Activated CD8-positive, alpha-beta memory T cell treated with anti-CD3 and anti-CD28 coated beads, Interleukin-2, amount 10 ng/mL, durations not matched to agents 7 days and 5 days (primary cell): ENCODE measurements at regions not wholly inside any gene's neighbourhood (a gene's known extent, or its start where the extent isn't known, plus 50 kb on each side); places are given as distances from the start of the nearest gene placed in this dataset.

ENCODE experiments used
- ATAC-seq: fragments of 150-1000 bp; cut with Tn5 transposase; one replicate; pipeline ENCODE4 v1.10.0; 2021; ENCODE audit warnings: moderate library complexity
- CTCF ChIA-PET: fragments of 350-600 bp; sonication (Branson Sonifier 250); formaldehyde crosslinking; loops from one replicate; lab custom pipeline; 2021; ENCODE audit warnings: antibody characterized with exemption; lab: Charles Lee
- DNase-seq: peaks from one replicate; pipeline ENCODE4 v3.0.0-alpha.2; 2020
- H3K27ac Mint-ChIP-seq: one replicate; pipeline ENCODE4 v1.8.0; 2021; ENCODE audit warnings: mild to moderate bottlenecking, mixed read lengths
- H3K27me3 Mint-ChIP-seq: one replicate; pipeline ENCODE4 v1.8.0; 2021; ENCODE audit warnings: mixed read lengths
- H3K36me3 Mint-ChIP-seq: one replicate; pipeline ENCODE4 v1.8.0; 2021; ENCODE audit warnings: mild to moderate bottlenecking, mixed read lengths
- H3K4me1 Mint-ChIP-seq: one replicate; pipeline ENCODE4 v1.8.0; 2021; ENCODE audit warnings: mixed read lengths
- H3K4me3 Mint-ChIP-seq: one replicate; pipeline ENCODE4 v1.8.0; 2021; ENCODE audit warnings: mild to moderate bottlenecking, moderate library complexity, mixed read lengths
- H3K9me3 Mint-ChIP-seq: one replicate; pipeline ENCODE4 v1.8.0; 2022; ENCODE audit warnings: low read depth, mixed read lengths

DNA sequence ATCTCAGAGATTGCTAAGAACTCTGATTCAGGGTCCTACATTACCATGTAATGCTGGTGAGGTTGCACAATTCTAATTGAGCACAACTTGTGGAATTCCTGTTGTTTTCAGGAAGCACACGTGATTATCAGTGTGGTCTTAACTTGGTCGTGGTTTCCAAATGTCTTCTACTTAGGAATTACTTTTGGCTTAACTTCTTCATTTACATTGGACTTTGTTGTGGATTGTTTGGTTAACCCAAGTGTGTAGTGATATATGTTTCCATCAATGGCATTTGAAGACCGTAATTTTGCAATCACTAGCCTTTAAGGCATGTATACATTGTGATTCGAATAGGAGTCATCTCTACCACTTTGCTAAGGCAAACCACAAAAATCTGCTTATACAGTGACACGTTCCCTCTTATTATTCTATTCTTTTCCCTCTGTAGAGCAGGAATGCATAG lies 373.3 kb downstream of the IRS1 start:
- no peaks in the 10 kb centered on the region for H3K9me3 Mint-ChIP-seq
- ATAC-seq (no peak), DNase-seq (no peak)
- H3K36me3 Mint-ChIP-seq = no peaks in the 10 kb centered on the region
- H3K27me3 Mint-ChIP-seq = peaks cover 26% of the 10 kb centered on the region
- H3K27ac Mint-ChIP-seq = no peak overlapping the region
- H3K4me3 Mint-ChIP-seq = no peak overlapping the region
- peaks cover 12% of the 10 kb centered on the region for H3K4me1 Mint-ChIP-seq
- CTCF ChIA-PET = no interaction called here

DNA sequence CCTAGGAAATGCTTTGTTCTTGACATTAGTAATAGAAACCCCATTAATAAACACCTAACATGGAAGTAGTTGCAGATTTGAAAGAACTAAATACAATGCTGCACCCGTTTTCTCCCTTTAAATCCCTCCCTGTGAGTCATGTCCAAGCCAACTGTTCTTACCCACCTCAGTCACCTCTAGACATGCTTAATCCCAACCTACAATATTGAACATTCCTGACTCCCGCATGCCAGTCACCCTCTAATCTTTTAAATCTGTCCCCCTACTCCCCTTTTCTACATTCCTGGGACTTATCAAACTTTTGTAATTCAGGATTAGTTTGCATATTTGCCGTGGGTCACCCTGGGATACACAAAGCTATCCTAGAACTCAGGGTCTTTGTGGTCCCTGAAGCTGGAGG lies 374.6 kb downstream of the IRS1 start:
- H3K9me3 Mint-ChIP-seq = no peaks in the 10 kb centered on the region
- no peak for DNase-seq
- H3K27me3 Mint-ChIP-seq = peaks cover 22% of the 10 kb centered on the region
- no peaks in the 10 kb centered on the region for H3K36me3 Mint-ChIP-seq
- H3K4me3 Mint-ChIP-seq = no peak overlapping the region
- peaks cover 12% of the 10 kb centered on the region for H3K4me1 Mint-ChIP-seq
- ATAC-seq = no peak
- H3K27ac Mint-ChIP-seq = no peak overlapping the region
- CTCF ChIA-PET = no interaction called here

DNA sequence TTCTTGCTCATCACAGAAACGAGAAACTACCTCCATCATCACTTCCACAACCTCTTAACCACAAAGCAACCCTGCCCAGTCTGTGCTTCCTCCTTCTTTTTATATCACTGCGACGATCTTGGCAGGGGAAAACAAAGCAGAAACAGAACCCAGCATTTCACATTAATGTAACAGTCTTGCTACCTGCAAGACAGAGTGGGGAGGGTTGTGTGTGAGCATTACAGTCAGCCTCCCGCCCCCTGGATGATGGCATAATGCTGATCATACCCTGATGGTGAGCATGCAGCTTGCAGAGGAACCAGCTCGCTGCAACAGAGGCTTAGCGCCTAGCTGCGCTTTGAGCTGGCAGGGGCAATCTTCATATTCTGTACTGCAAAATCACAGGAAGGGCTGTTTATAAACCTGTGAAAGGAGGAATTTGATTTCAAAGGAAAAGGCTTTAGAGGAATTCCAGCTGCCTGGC lies 376.1 kb downstream of the IRS1 start:
- H3K27ac Mint-ChIP-seq = peak overlapping the region; percentile 8
- CTCF ChIA-PET = interaction anchor here (1.2 kb wide), 1 partner anchor 377 kb away, joined by 3 read pairs; the partner anchor contains the start of gene IRS1

DNA sequence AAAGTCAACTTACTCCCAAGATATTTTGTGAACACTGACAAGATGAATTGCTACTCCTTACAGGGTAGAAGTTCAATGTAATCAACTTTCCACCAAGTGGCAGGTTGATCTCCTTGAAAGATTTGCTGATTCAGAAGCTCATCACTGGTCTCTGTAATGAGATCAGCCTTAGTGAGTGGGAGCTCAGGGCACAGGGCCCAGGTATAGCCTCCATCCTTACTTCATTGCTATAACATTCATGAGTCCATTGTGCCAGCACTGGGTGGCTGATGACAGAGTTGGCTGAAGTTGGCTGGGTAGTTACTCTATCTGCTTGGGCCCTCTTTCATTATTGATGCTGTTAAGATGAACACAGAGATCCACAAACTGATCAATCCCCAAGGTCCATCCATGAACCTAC lies 379.0 kb downstream of the IRS1 start:
- no peak overlapping the region for H3K27ac Mint-ChIP-seq
- H3K27me3 Mint-ChIP-seq = peaks cover 16% of the 10 kb centered on the region
- H3K9me3 Mint-ChIP-seq = no peaks in the 10 kb centered on the region
- H3K36me3 Mint-ChIP-seq = no peaks in the 10 kb centered on the region
- H3K4me3 Mint-ChIP-seq = no peak overlapping the region
- peaks cover 12% of the 10 kb centered on the region for H3K4me1 Mint-ChIP-seq
- CTCF ChIA-PET = no interaction called here
- DNase-seq (no peak), ATAC-seq (no peak)

More for the DNA sequence above, 376.1 kb downstream of the IRS1 start:
- H3K36me3 Mint-ChIP-seq = no peaks in the 10 kb centered on the region
- peak; percentile 68 for DNase-seq
- peaks cover 22% of the 10 kb centered on the region for H3K27me3 Mint-ChIP-seq
- H3K9me3 Mint-ChIP-seq = no peaks in the 10 kb centered on the region
- peaks cover 12% of the 10 kb centered on the region for H3K4me1 Mint-ChIP-seq
- peak; percentile 90 for ATAC-seq
- H3K4me3 Mint-ChIP-seq = peak overlapping the region; percentile 54

DNA sequence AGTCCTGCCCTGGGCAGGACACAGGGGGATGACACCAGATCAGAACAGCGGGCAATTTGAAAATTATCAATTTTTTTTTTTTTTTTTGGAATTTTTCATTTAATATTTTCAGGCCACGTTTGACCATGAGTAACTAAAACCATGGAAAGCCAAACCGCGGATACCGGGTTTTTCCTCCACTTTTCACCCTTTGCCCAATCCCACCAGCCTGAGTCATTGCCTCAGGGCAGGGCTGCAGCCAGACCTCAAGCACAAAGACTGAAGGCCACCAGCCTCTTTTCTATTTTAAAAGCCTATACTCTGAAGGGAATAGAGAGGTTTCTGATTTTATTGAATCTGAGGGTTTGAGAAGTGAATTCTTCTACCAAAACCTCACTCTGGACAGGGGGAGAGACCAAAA lies 381.1 kb downstream of the IRS1 start:
- CTCF ChIA-PET = no interaction called here
- peaks cover 6% of the 10 kb centered on the region for H3K4me1 Mint-ChIP-seq
- no peaks in the 10 kb centered on the region for H3K36me3 Mint-ChIP-seq
- no peak overlapping the region for H3K27ac Mint-ChIP-seq
- ATAC-seq (no peak), DNase-seq (no peak)
- no peak overlapping the region for H3K4me3 Mint-ChIP-seq
- peaks cover 7% of the 10 kb centered on the region for H3K27me3 Mint-ChIP-seq
- no peaks in the 10 kb centered on the region for H3K9me3 Mint-ChIP-seq

DNA sequence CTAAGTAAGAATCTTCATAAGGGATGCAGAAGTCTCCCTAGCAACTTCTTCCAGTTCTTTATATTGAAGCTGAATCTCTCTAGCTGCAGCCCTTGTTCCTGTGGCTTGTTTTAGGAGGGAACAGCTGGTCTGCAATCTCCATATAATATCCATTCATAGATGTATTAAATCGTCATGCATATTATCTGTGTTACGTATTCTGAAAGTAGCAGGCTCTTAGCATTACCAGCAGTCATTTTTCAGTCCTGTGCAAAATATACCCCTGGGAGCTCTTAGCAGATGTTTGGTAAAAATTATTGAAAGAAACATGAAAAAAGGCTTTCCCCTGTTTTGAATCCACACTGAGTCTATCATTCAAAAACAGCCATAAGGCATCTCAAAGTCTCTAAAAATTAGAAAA lies 385.3 kb downstream of the IRS1 start:
- Mint-ChIP-seq H3K27me3 (peaks cover 6% of the 10 kb centered on the region), H3K36me3 (no peaks in the 10 kb centered on the region), H3K9me3 (no peaks in the 10 kb centered on the region), H3K27ac (no peak overlapping the region), H3K4me3 (no peak overlapping the region), H3K4me1 (no peaks in the 10 kb centered on the region)
- no peak for DNase-seq
- CTCF ChIA-PET = no interaction called here
- no peak for ATAC-seq

DNA sequence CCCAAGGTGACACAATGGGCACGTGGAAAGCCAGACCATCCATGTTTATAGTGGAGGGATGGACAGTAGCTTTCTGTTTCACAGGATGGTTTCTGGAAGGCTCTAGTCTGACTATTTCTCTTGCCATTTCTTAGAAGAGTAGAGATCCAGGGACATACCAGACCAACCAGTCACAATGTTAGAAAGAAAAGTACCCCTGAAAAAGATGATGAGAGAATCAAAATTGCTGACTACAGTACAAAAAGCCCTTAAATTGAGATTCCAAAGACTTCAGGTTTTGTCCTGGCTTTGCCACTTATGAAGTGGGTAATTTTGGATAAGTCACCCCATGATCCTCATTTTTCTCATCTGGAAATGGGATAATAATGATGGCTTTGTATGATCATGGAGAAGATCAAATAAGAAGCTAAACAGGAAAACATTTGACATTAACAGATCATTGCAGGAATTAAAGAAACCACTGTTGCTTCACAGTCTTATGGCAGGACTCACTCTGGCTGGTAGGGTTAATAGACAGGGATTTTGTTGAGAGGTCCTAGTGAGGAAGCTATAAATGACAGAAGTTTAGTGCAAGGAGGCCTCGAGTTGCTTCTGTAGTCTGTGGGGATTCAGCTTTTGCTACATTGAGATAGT lies 386.0 kb downstream of the IRS1 start:
- Mint-ChIP-seq H3K36me3 (no peaks in the 10 kb centered on the region), H3K27ac (no peak overlapping the region), H3K4me1 (no peaks in the 10 kb centered on the region), H3K27me3 (peaks cover 6% of the 10 kb centered on the region), H3K4me3 (no peak overlapping the region), H3K9me3 (no peaks in the 10 kb centered on the region)
- no peak for ATAC-seq
- CTCF ChIA-PET = no interaction called here
- DNase-seq = no peak

DNA sequence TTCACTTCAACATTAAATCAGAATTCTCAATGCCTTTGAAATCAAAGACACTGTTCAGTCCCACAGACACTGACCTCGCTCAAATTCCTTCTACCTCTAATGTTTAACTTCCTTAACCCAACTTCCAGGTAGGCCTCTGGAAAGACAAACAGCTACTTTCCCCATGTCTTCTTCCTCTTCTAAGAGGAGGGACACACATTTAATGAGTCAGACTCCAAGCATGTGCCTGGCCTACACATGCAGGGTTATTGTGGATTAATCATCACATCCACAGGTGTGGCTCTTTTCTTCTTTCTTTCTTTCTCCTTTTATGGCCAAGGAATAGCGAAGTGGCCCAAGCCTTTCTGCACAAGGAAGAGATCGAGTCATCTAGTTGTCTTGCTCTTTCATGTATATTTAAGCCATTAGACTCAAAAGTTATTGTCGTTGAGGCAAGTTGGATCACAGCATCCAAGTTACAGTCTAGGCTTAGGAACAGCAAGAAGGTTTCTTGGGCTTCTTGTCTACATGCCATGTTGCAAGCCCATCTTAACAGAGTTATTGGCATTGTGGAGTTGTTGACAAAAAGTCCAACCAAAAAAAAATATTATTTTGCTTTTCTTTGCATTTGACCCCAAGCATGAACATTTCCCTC lies 387.8 kb downstream of the IRS1 start:
- H3K4me3 Mint-ChIP-seq = no peak overlapping the region
- ATAC-seq = no peak
- no peak overlapping the region for H3K27ac Mint-ChIP-seq
- peaks cover 6% of the 10 kb centered on the region for H3K27me3 Mint-ChIP-seq
- H3K4me1 Mint-ChIP-seq = no peaks in the 10 kb centered on the region
- CTCF ChIA-PET = no interaction called here
- no peaks in the 10 kb centered on the region for H3K36me3 Mint-ChIP-seq
- H3K9me3 Mint-ChIP-seq = no peaks in the 10 kb centered on the region
- no peak for DNase-seq

DNA sequence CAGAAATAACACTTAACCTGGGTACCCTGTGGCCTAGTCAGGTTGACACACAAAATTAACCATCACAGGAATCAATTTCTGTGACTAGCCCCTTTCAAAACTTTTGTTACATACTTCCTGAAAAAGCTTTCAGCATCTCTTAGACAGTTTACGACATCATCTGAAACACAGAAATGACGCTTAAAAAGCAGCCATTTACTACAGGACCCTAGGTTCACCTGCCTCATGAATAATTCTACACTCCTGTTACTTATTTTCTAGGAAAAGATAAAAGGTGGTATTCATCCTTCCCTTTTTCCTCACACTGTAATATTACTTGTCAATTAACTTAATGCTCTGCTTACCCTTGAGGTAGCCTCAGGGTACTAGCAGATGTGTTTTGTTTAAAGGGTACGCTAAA lies 388.4 kb downstream of the IRS1 start:
- DNase-seq (no peak), ATAC-seq (no peak)
- Mint-ChIP-seq H3K4me3 (no peak overlapping the region), H3K27me3 (peaks cover 6% of the 10 kb centered on the region), H3K36me3 (no peaks in the 10 kb centered on the region), H3K27ac (no peak overlapping the region), H3K4me1 (no peaks in the 10 kb centered on the region), H3K9me3 (no peaks in the 10 kb centered on the region)
- CTCF ChIA-PET = no interaction called here

DNA sequence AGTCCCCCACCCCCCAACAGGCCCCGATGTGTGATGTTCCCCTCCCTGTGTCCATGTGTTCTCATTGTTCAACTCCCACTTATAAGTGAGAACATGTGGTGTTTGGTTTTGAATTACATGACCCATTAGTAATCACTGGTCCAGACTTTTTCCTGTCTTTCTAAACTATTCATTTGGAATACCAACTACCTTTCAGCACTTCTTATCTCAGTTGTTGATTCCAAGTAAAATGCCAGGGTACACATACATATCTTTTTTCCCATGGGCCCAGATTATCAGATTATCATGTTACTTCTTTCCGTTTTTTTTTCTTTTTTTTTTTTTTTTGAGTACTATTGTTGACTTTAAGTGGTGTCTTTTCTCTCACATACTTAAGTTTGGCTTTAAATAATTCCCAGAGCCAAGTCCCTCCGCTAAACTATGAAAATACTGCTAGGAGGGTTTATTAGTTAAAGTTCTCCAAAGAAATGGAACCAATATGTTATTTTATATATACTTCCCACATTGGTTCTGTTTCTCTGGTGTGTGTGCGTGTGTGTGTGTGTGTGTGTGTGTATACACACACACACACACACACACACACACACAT lies 389.3 kb downstream of the IRS1 start:
- DNase-seq (no peak), ATAC-seq (no peak)
- H3K4me3 Mint-ChIP-seq = no peak overlapping the region
- H3K9me3 Mint-ChIP-seq = no peaks in the 10 kb centered on the region
- peaks cover 11% of the 10 kb centered on the region for H3K27me3 Mint-ChIP-seq
- H3K36me3 Mint-ChIP-seq = no peaks in the 10 kb centered on the region
- no peak overlapping the region for H3K27ac Mint-ChIP-seq
- CTCF ChIA-PET = no interaction called here
- H3K4me1 Mint-ChIP-seq = no peaks in the 10 kb centered on the region

DNA sequence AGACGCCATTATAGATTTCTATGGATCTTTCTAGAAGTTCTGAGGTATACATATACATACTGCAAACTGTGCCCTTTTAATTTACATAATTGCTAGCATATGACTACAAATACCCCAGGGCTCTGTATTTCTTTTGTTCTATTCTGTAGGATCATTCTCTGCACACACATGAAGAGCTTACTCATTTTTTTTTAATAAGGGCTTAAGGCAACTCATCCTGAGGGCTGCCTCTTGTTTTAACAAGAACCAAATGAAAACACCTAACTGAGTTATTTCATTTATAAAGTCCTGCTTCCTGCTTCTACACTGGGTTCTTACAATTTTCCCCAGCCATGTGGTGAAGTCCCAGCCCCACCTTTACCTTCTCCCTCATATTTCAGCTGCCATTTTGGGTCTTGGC lies 390.5 kb downstream of the IRS1 start:
- no peak overlapping the region for H3K4me3 Mint-ChIP-seq
- no peaks in the 10 kb centered on the region for H3K36me3 Mint-ChIP-seq
- H3K27ac Mint-ChIP-seq = no peak overlapping the region
- no peaks in the 10 kb centered on the region for H3K4me1 Mint-ChIP-seq
- H3K9me3 Mint-ChIP-seq = no peaks in the 10 kb centered on the region
- peaks cover 14% of the 10 kb centered on the region for H3K27me3 Mint-ChIP-seq
- DNase-seq = no peak
- CTCF ChIA-PET = no interaction called here
- ATAC-seq = no peak

DNA sequence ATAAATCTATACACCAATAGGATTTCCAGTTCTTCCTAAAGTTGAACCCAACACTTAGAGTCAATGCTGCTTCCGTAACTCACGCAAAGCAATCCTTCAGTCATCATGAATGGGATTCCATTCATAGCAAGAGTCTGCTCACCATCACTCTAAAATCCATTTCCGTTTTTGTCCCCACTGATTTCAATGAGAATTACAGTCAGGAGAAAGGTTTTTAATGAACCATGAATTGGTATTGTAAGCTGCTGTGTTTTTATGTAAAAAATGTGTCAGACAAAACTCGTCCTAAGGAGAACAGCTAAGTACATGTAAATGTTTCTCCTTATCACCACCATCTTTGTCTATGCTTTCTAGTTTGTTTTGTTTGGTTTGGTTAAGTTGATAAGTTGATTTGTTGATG lies 391.5 kb downstream of the IRS1 start:
- Mint-ChIP-seq H3K36me3 (no peaks in the 10 kb centered on the region), H3K9me3 (no peaks in the 10 kb centered on the region), H3K27ac (no peak overlapping the region), H3K27me3 (peaks cover 14% of the 10 kb centered on the region), H3K4me1 (no peaks in the 10 kb centered on the region), H3K4me3 (no peak overlapping the region)
- CTCF ChIA-PET = no interaction called here
- ATAC-seq = no peak
- DNase-seq = no peak

DNA sequence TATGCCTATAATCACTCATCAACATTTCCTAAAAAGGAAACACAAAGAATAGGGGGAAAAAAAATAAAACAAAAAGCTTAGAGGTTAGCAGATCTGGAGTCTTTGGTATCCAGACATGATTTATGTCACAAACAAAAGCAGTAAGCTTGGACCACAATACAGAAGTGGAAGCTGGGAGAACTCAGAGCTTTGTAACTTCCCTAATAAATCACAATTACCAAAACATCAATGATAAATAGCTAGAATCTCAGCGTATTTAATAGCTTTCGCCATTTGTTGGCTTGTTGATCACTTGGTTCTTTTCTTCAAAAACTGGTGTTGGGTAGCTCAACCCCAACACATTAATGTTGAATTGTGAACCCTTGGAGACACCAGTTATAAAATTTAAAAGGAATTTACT lies 392.5 kb downstream of the IRS1 start:
- Mint-ChIP-seq H3K9me3 (no peaks in the 10 kb centered on the region), H3K27me3 (peaks cover 15% of the 10 kb centered on the region), H3K4me3 (no peak overlapping the region), H3K36me3 (no peaks in the 10 kb centered on the region), H3K4me1 (no peaks in the 10 kb centered on the region), H3K27ac (no peak overlapping the region)
- DNase-seq (no peak), ATAC-seq (no peak)
- CTCF ChIA-PET = no interaction called here

DNA sequence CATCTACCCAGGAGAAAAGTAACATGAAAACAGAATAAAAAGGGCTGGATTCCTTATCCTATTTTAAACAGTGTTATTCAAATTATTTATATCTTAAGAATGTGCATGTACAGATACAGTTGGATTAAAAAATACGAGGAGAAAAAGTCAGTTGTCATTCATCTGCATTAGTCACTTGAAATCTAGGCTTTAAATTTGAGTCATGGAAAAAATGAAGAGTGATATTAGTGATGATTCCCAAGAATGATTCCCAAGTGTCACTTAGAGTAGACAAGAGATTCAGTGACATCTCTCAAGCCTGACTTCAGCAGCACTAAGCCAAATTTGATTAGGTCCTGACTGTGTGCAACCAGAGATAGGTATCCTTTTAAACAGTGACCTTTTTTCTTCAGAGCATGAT lies 394.2 kb downstream of the IRS1 start:
- CTCF ChIA-PET = no interaction called here
- H3K4me3 Mint-ChIP-seq = no peak overlapping the region
- H3K36me3 Mint-ChIP-seq = no peaks in the 10 kb centered on the region
- H3K4me1 Mint-ChIP-seq = no peaks in the 10 kb centered on the region
- ATAC-seq (no peak), DNase-seq (no peak)
- H3K9me3 Mint-ChIP-seq = no peaks in the 10 kb centered on the region
- peaks cover 17% of the 10 kb centered on the region for H3K27me3 Mint-ChIP-seq
- H3K27ac Mint-ChIP-seq = no peak overlapping the region
